SK-N-SH (cell line): ENCODE measurements at regions not wholly inside any gene's neighbourhood (a gene's known extent, or its start where the extent isn't known, plus 50 kb on each side); places are given as distances from the start of the nearest gene placed in this dataset.

ENCODE experiments used
- CTCF ChIA-PET: fragments of 300-600, 350-600 bp; formaldehyde crosslinking; extraction: SDS; loops from one replicate; lab custom pipeline; 2021; lab: Yijun Ruan, JAX
- POLR2A ChIA-PET: fragments of 350-600 bp; sonication (Branson Sonifier 250); formaldehyde crosslinking; extraction: SDS; loops from one replicate; lab custom pipeline; 2020; ENCODE audit warnings: antibody characterized with exemption, inconsistent platforms; lab: Yijun Ruan, JAX
- DNase-seq: peaks from one replicate; pipeline ENCODE4 v3.0.0; 2012
- H2AFZ ChIP-seq: fragments of 200-600 bp; sonication (generic); 2 replicates; pipeline ENCODE4 v1.8.1; 2016; ENCODE audit warnings: antibody characterized with exemption, mild to moderate bottlenecking, low read depth
- H3F3A ChIP-seq: fragments of 200-600 bp; sonication (generic); replicated peaks from 2 replicates; pipeline ENCODE3; 2016; ENCODE audit warnings: antibody characterized with exemption, mild to moderate bottlenecking; ENCODE audit not compliant: insufficient read depth
- H3K27ac ChIP-seq, 2 experiments: fragments of 200-500 bp in 1 of 2; fragments of 200-600 bp in 1 of 2; sonication (Bioruptor generic) in 1 of 2; sonication (generic), shearing (Covaris generic) in 1 of 2; 2 replicates each; pipeline versions ENCODE4 v1.5.1 to v1.6.1; 2014 to 2016; ENCODE audit warnings: low read depth in 2 of 2, inconsistent platforms in 1 of 2, low read length in 1 of 2, mild to moderate bottlenecking in 1 of 2, mixed read lengths in 1 of 2
- H3K27me3 ChIP-seq: fragments of 200-600 bp; sonication (generic), shearing (Covaris generic); 2 replicates; pipeline ENCODE4 v1.6.1; 2016; ENCODE audit warnings: mixed run types; ENCODE audit not compliant: insufficient read depth
- H3K36me3 ChIP-seq, 2 experiments: fragments of 200-500 bp in 1 of 2; fragments of 200-600 bp in 1 of 2; sonication (Bioruptor generic) in 1 of 2; sonication (generic) in 1 of 2; replicated peaks in 1 of 2; 2 replicates each; pipeline versions ENCODE3 to v1.5.1; 2014 to 2016; ENCODE audit warnings: low read length in 1 of 2, mild to moderate bottlenecking in 1 of 2; ENCODE audit not compliant: insufficient read depth in 2 of 2, control insufficient read depth in 1 of 2
- H3K4me1 ChIP-seq, 2 experiments: fragments of 200-500 bp in 1 of 2; fragments of 200-600 bp in 1 of 2; sonication (Bioruptor generic) in 1 of 2; sonication (generic), shearing (Covaris generic) in 1 of 2; 2 replicates each; pipeline versions ENCODE4 v1.5.1 to v1.6.1; 2014 to 2016; ENCODE audit warnings: low read depth in 1 of 2, low read length in 1 of 2, mixed run types in 1 of 2; ENCODE audit not compliant: insufficient read depth in 2 of 2, control insufficient read depth in 1 of 2
- H3K4me2 ChIP-seq: fragments of 200-600 bp; sonication (generic), shearing (Covaris generic); 2 replicates; pipeline ENCODE4 v1.6.1; 2017; ENCODE audit warnings: mixed run types
- H3K4me3 ChIP-seq, 2 experiments: fragments of 200-500 bp in 1 of 2; fragments of 200-600 bp in 1 of 2; sonication (Bioruptor generic) in 1 of 2; sonication (generic), shearing (Covaris generic) in 1 of 2; 2 replicates each; pipeline versions ENCODE4 v1.5.1 to v1.8.1; 2014 to 2016; ENCODE audit warnings: low read depth in 2 of 2, inconsistent platforms in 1 of 2, low read length in 1 of 2, mild to moderate bottlenecking in 1 of 2, mixed read lengths in 1 of 2, moderate library complexity in 1 of 2
- H3K79me2 ChIP-seq: fragments of 200-600 bp; sonication (generic); 2 replicates; pipeline ENCODE4 v1.8.1; 2017; ENCODE audit warnings: mild to moderate bottlenecking; ENCODE audit not compliant: insufficient read depth
- H3K9ac ChIP-seq: fragments of 200-600 bp; sonication (generic); 2 replicates; pipeline ENCODE4 v1.6.1; 2017; ENCODE audit warnings: mixed run types
- H3K9me2 ChIP-seq: fragments of 200-600 bp; sonication (generic); 2 replicates; pipeline ENCODE4 v1.6.1; 2017; ENCODE audit warnings: mixed run types
- H3K9me3 ChIP-seq: fragments of 200-600 bp; sonication (generic); 2 replicates; pipeline ENCODE4 v1.6.1; 2017; ENCODE audit warnings: mixed run types, mild to moderate bottlenecking, moderate library complexity
- H4K20me1 ChIP-seq: fragments of 200-600 bp; sonication (generic); 2 replicates; pipeline ENCODE4 v1.6.1; 2017; ENCODE audit warnings: mild to moderate bottlenecking, mixed run types; ENCODE audit not compliant: insufficient read depth
- ELF1 ChIP-seq: IDR thresholded peaks from 2 replicates; pipeline ENCODE4 v1.4.0; 2012
- EZH2phosphoT487 ChIP-seq: fragments of 200-600 bp; sonication (generic); IDR thresholded peaks from 2 replicates; pipeline ENCODE4 v1.6.1; 2017; ENCODE audit warnings: low read depth, mixed run types, mild to moderate bottlenecking, antibody characterized with exemption, moderate library complexity, borderline replicate concordance
- FOSL2 ChIP-seq: IDR thresholded peaks from 2 replicates; pipeline ENCODE4 v1.4.0; 2012; ENCODE audit warnings: low read depth, mild to moderate bottlenecking, moderate library complexity, borderline replicate concordance
- FOXJ3 ChIP-seq: sonication (generic); formaldehyde crosslinking; IDR thresholded peaks from 2 replicates; pipeline ENCODE4 v1.5.1; 2020; ENCODE audit warnings: mild to moderate bottlenecking, missing genetic modification reagents
- FOXM1 ChIP-seq: IDR thresholded peaks from 2 replicates; pipeline ENCODE4 v1.4.0; 2012; ENCODE audit warnings: low read depth, mild to moderate bottlenecking
- GATA2 ChIP-seq: sonication (generic); formaldehyde crosslinking; IDR thresholded peaks from 2 replicates; pipeline ENCODE4 v1.5.0; 2020; ENCODE audit warnings: mild to moderate bottlenecking, missing genetic modification reagents
- MEF2A ChIP-seq: IDR thresholded peaks from 2 replicates; pipeline ENCODE4 v1.4.0; 2012; ENCODE audit warnings: low read depth, borderline replicate concordance
- NFIC ChIP-seq: IDR thresholded peaks from 2 replicates; pipeline ENCODE4 v1.4.0; 2012; ENCODE audit warnings: borderline replicate concordance
- NRF1 ChIP-seq: IDR thresholded peaks from 2 replicates; pipeline ENCODE4 v1.6.1; 2012; ENCODE audit warnings: low read depth, mild to moderate bottlenecking, low read length
- RCOR1 ChIP-seq: fragments of 150-350 bp; IDR thresholded peaks from 2 replicates; pipeline ENCODE4 v1.6.1; 2017; ENCODE audit warnings: antibody characterized with exemption, low read length
- SIN3A ChIP-seq: IDR thresholded peaks from 2 replicates; pipeline ENCODE4 v1.6.1; 2012; ENCODE audit warnings: low read depth, mild to moderate bottlenecking, low read length, moderate library complexity, borderline replicate concordance
- SMC3 ChIP-seq: IDR thresholded peaks from 2 replicates; pipeline ENCODE4 v1.6.1; 2012; ENCODE audit warnings: low read depth, low read length, improper control_type of control experiment
- TCF12 ChIP-seq: IDR thresholded peaks from 2 replicates; pipeline ENCODE4 v1.4.0; 2012
- YY1 ChIP-seq: IDR thresholded peaks from 2 replicates; pipeline ENCODE4 v1.4.0; 2012; ENCODE audit warnings: low read depth, mild to moderate bottlenecking
- WGBS: methylation state at CpG from one replicate; pipeline ENCODE4 v1.1.6; 2017; ENCODE audit warnings: low lambda C conversion rate; 5-methylcytosine and 5-hydroxymethylcytosine counted together
- TF ChIP-seq, protein P1 (sequence below): IDR thresholded peaks from 2 replicates; pipeline ENCODE4; 2012
- TF ChIP-seq, protein P2 (sequence below): fragments of 150-350 bp; IDR thresholded peaks from 2 replicates; pipeline ENCODE4 v1.6.1; 2016; ENCODE audit warnings: mild to moderate bottlenecking, low read depth, low read length
- TF ChIP-seq, protein P3 (sequence below): IDR thresholded peaks from 2 replicates; pipeline ENCODE4 v1.4.0; 2012; ENCODE audit warnings: low read depth, borderline replicate concordance
- TF ChIP-seq, protein P4 (sequence below): IDR thresholded peaks from 2 replicates; pipeline ENCODE4 v1.4.0; 2012; ENCODE audit warnings: low read depth, borderline replicate concordance
- TF ChIP-seq, protein P5 (sequence below): fragments of 200-600 bp; sonication (generic); IDR thresholded peaks from 2 replicates; pipeline ENCODE4 v1.6.1; 2017; ENCODE audit warnings: antibody characterized with exemption, mild to moderate bottlenecking, moderate library complexity

DNA sequence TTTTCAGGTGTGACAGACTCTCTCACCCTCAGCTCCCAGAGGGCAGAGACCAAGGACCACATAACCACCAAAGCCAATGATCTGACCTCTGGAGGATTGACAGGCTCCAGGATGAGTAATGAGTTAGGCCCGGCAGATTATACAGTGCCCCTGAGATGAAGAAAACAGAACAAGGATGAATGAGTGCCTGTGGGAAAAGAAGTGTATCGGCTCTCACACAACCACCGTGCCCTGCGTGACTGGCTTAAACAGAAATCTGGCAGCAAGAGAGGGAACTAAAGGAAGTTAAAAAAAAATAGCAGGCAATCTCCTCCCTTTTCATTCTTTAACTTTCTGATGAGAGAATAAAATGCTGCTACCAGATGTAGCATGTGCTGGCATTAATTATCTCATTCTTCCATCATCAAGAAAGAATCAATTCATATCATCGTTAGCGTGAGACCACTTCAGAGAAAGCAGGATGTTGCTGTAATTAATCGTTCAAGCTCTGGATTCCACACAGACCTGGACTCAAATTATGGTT lies 227.5 kb upstream of the COL8A1 start:
- ChIA-PET CTCF (no interaction called here), POLR2A (no interaction called here)
- peak overlapping the region; percentile 35 to 60; a peak in 3 of 4 replicates for H3K27ac ChIP-seq
- TF ChIP-seq TCF12 (peak; percentile 31; the same call in 1 of the 2 replicates), NRF1 (no peak)
- TF ChIP-seq, protein P1, sequence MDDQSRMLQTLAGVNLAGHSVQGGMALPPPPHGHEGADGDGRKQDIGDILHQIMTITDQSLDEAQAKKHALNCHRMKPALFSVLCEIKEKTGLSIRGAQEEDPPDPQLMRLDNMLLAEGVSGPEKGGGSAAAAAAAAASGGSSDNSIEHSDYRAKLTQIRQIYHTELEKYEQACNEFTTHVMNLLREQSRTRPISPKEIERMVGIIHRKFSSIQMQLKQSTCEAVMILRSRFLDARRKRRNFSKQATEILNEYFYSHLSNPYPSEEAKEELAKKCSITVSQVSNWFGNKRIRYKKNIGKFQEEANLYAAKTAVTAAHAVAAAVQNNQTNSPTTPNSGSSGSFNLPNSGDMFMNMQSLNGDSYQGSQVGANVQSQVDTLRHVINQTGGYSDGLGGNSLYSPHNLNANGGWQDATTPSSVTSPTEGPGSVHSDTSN = peak; percentile 73
- no peaks in the 10 kb centered on the region for H3K36me3 ChIP-seq
- no peaks in the 10 kb centered on the region for H3K9me2 ChIP-seq
- no peak for DNase-seq
- peak overlapping the region; percentile 42; the same call in 1 of the 2 replicates for H3K4me2 ChIP-seq
- no peaks in the 10 kb centered on the region for H3K79me2 ChIP-seq
- H4K20me1 ChIP-seq = no peaks in the 10 kb centered on the region
- WGBS = 14% methylated on average over 7 of the region's 7 CpGs
- H3K4me1 ChIP-seq = peaks cover 0 to 16% of the 10 kb centered on the region in 2 experiments; a peak in 2 of 4 replicates
- no peaks in the 10 kb centered on the region for H3K9me3 ChIP-seq
- no peak overlapping the region; a peak in 1 of 4 replicates for H3K4me3 ChIP-seq
- peak overlapping the region; percentile 88 for H2AFZ ChIP-seq
- no peaks in the 10 kb centered on the region for H3F3A ChIP-seq
- no peak overlapping the region for H3K9ac ChIP-seq
- no peaks in the 10 kb centered on the region for H3K27me3 ChIP-seq

DNA sequence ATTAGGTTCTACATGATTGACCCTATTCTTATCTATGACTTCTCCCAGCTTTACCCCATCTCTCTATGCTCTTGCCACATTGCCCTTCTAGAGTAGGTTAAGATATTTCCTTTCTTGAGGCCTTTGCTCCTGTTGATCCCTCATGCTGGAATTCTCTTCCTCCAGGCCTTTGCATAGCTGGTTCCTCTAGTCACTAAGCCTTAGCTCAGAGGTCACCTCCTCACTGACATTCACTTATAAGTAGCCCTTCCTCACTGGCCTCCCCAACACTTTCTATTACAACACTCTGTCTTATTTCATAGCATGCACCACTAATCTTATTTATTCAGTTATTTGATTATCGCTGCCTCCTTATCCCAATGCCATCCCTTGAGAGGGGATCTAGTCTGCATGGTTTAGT lies 228.4 kb upstream of the COL8A1 start:
- Histone ChIP-seq H3K27me3 (no peaks in the 10 kb centered on the region), H3K27ac (peak overlapping the region in 1 of 2 experiments; percentile 35; a peak in 2 of 4 replicates), H3K9me3 (no peaks in the 10 kb centered on the region), H3K9ac (no peak overlapping the region), H3K79me2 (no peaks in the 10 kb centered on the region), H3F3A (no peaks in the 10 kb centered on the region), H4K20me1 (no peaks in the 10 kb centered on the region), H3K4me2 (no peak overlapping the region), H3K9me2 (no peaks in the 10 kb centered on the region), H3K4me3 (no peak overlapping the region), H3K36me3 (no peaks in the 10 kb centered on the region), H3K4me1 (peaks cover 0 to 16% of the 10 kb centered on the region in 2 experiments; a peak in 2 of 4 replicates), H2AFZ (no peak overlapping the region)
- ChIA-PET CTCF (interaction anchor here (0.7 kb wide), 1 partner anchor 237 kb away, joined by 3 read pairs; no protein-coding TSS in a partner anchor), POLR2A (no interaction called here)
- DNase-seq = no peak
- 30% methylated on average over 1 of the region's 1 CpG for WGBS
- TF ChIP-seq YY1 (no peak), SIN3A (no peak), NFIC (no peak), SMC3 (no peak), FOXJ3 (CRISPR knock-in tag) (no peak), FOXM1 (no peak), RCOR1 (no peak), FOSL2 (no peak), GATA2 (CRISPR knock-in tag) (no peak), MEF2A (no peak), ELF1 (no peak), EZH2phosphoT487 (no peak)
- TF ChIP-seq, protein P2, sequence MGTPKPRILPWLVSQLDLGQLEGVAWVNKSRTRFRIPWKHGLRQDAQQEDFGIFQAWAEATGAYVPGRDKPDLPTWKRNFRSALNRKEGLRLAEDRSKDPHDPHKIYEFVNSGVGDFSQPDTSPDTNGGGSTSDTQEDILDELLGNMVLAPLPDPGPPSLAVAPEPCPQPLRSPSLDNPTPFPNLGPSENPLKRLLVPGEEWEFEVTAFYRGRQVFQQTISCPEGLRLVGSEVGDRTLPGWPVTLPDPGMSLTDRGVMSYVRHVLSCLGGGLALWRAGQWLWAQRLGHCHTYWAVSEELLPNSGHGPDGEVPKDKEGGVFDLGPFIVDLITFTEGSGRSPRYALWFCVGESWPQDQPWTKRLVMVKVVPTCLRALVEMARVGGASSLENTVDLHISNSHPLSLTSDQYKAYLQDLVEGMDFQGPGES = no peak
- TF ChIP-seq, protein P3, sequence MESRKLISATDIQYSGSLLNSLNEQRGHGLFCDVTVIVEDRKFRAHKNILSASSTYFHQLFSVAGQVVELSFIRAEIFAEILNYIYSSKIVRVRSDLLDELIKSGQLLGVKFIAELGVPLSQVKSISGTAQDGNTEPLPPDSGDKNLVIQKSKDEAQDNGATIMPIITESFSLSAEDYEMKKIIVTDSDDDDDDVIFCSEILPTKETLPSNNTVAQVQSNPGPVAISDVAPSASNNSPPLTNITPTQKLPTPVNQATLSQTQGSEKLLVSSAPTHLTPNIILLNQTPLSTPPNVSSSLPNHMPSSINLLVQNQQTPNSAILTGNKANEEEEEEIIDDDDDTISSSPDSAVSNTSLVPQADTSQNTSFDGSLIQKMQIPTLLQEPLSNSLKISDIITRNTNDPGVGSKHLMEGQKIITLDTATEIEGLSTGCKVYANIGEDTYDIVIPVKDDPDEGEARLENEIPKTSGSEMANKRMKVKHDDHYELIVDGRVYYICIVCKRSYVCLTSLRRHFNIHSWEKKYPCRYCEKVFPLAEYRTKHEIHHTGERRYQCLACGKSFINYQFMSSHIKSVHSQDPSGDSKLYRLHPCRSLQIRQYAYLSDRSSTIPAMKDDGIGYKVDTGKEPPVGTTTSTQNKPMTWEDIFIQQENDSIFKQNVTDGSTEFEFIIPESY = no peak
- TF ChIP-seq, protein P4, sequence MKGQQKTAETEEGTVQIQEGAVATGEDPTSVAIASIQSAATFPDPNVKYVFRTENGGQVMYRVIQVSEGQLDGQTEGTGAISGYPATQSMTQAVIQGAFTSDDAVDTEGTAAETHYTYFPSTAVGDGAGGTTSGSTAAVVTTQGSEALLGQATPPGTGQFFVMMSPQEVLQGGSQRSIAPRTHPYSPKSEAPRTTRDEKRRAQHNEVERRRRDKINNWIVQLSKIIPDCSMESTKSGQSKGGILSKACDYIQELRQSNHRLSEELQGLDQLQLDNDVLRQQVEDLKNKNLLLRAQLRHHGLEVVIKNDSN = no peak
- TF ChIP-seq, protein P5, sequence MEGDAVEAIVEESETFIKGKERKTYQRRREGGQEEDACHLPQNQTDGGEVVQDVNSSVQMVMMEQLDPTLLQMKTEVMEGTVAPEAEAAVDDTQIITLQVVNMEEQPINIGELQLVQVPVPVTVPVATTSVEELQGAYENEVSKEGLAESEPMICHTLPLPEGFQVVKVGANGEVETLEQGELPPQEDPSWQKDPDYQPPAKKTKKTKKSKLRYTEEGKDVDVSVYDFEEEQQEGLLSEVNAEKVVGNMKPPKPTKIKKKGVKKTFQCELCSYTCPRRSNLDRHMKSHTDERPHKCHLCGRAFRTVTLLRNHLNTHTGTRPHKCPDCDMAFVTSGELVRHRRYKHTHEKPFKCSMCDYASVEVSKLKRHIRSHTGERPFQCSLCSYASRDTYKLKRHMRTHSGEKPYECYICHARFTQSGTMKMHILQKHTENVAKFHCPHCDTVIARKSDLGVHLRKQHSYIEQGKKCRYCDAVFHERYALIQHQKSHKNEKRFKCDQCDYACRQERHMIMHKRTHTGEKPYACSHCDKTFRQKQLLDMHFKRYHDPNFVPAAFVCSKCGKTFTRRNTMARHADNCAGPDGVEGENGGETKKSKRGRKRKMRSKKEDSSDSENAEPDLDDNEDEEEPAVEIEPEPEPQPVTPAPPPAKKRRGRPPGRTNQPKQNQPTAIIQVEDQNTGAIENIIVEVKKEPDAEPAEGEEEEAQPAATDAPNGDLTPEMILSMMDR = no peak
